GM12878 (cell line): ENCODE measurements at regions not wholly inside any gene's neighbourhood (a gene's known extent, or its start where the extent isn't known, plus 50 kb on each side); places are given as distances from the start of the nearest gene placed in this dataset.

Source experiments
- ATAC-seq: fragments of 200-7000 bp; cut with Tn5 transposase; 3 replicates; pipeline ENCODE4 v1.9.1; 2020; ENCODE audit warnings: mild to moderate bottlenecking, moderate library complexity
- BruUV-seq: library from RNA; stranded (reverse); fragments of 400-500 nt; replicated peaks from 2 replicates; lab custom pipeline; 2021; lab: Mats Ljungman, UMichigan
- CTCF ChIA-PET: fragments of 300-600 bp; sonication (Branson Sonifier 250); formaldehyde crosslinking; extraction: SDS; loops from one replicate; lab custom pipeline; 2021; ENCODE audit warnings: inconsistent platforms; lab: Yijun Ruan, JAX
- POLR2A ChIA-PET: fragments of 350-600 bp; formaldehyde crosslinking; extraction: SDS; loops from one replicate; lab custom pipeline; 2021; ENCODE audit warnings: inconsistent platforms; lab: Charles Lee
- RAD21 ChIA-PET: fragments of 300-600 bp; sonication (Branson Sonifier 250); formaldehyde crosslinking; loops from one replicate; lab custom pipeline; 2023; ENCODE audit warnings: antibody characterized with exemption; ENCODE audit not compliant: unreplicated experiment; lab: Charles Lee
- SMC1A ChIA-PET: fragments of 300-600 bp; sonication (Branson Sonifier 250); formaldehyde crosslinking; loops from one replicate; lab custom pipeline; 2023; ENCODE audit not compliant: unreplicated experiment, uncharacterized antibody; lab: Charles Lee
- DNase-seq: peaks from one replicate; pipeline ENCODE4 v3.0.0-alpha.2; 2011; ENCODE audit warnings: low read depth, low spot score
- FAIRE-seq: peaks from 3 replicates; lab custom pipeline; 2011; peaks lifted over from hg19 to GRCh38; lab: Jason Lieb, UNC
- H2AFZ ChIP-seq: 2 replicates; pipeline ENCODE4 v1.6.0; 2011; ENCODE audit warnings: low read depth, low read length, control low read depth; ENCODE audit not compliant: control insufficient read depth
- H3K27ac ChIP-seq: 2 replicates; pipeline ENCODE4 v1.5.1; 2011; ENCODE audit warnings: control low read depth; ENCODE audit not compliant: control insufficient read depth, insufficient read depth
- H3K27me3 ChIP-seq, 2 experiments: replicated peaks in 1 of 2; 2 replicates each; pipeline versions ENCODE4 v1.6.0 to v1.6.1; 2011; ENCODE audit warnings: low read length in 1 of 2; ENCODE audit not compliant: control insufficient read depth in 2 of 2, insufficient read depth in 2 of 2
- H3K36me3 ChIP-seq, 2 experiments: 2 replicates each; pipeline ENCODE4 v1.5.1; 2011; ENCODE audit warnings: low read length in 1 of 2; ENCODE audit not compliant: control insufficient read depth in 2 of 2, insufficient read depth in 2 of 2
- H3K4me1 ChIP-seq: 2 replicates; pipeline ENCODE4 v1.6.1; 2011; ENCODE audit warnings: mild to moderate bottlenecking, low read length, moderate library complexity, mixed read lengths; ENCODE audit not compliant: control insufficient read depth, insufficient read depth
- H3K4me2 ChIP-seq: 2 replicates; pipeline ENCODE4 v1.6.0; 2011; ENCODE audit warnings: control low read depth; ENCODE audit not compliant: control insufficient read depth, insufficient read depth
- H3K4me3 ChIP-seq: fragments of 200-600 bp; sonication (generic); 2 replicates; pipeline ENCODE4 v1.5.1; 2016
- H3K79me2 ChIP-seq: 2 replicates; pipeline ENCODE4 v1.6.0; 2011; ENCODE audit warnings: low read length; ENCODE audit not compliant: control insufficient read depth, insufficient read depth
- H3K9ac ChIP-seq: 2 replicates; pipeline ENCODE4 v1.8.0; 2011; ENCODE audit warnings: low read length, control low read depth, mixed read lengths; ENCODE audit not compliant: control insufficient read depth, insufficient read depth
- H3K9me3 ChIP-seq: replicated peaks from 3 replicates; pipeline ENCODE4 v1.5.1; 2011; ENCODE audit warnings: mild to moderate bottlenecking, low read length; ENCODE audit not compliant: control insufficient read depth, insufficient read depth
- H4K20me1 ChIP-seq: 2 replicates; pipeline ENCODE4 v1.6.0; 2011; ENCODE audit not compliant: control insufficient read depth, insufficient read depth
- CBX5 ChIP-seq: sonication (generic); IDR thresholded peaks from 2 replicates; pipeline ENCODE4 v1.6.1; 2016; ENCODE audit warnings: low read depth, moderate library complexity, mild to moderate bottlenecking, inconsistent platforms
- CEBPB ChIP-seq, 2 experiments: fragments of 150-350 bp in 1 of 2; IDR thresholded peaks; 2 replicates each; pipeline ENCODE4 v1.6.1; 2012 to 2014; ENCODE audit warnings: low read depth in 2 of 2, low read length in 2 of 2, borderline replicate concordance in 1 of 2, inconsistent platforms in 1 of 2
- EZH2 ChIP-seq: IDR thresholded peaks from 2 replicates; pipeline ENCODE4 v1.6.1; 2012; ENCODE audit warnings: low read depth, mild to moderate bottlenecking, control low read depth, inconsistent platforms, low read length, borderline replicate concordance; ENCODE audit not compliant: control insufficient read depth
- HDAC2 ChIP-seq: fragments of 200-600 bp; sonication (generic); IDR thresholded peaks from 2 replicates; pipeline ENCODE4 v1.6.1; 2017
- POU2F2 ChIP-seq: IDR thresholded peaks from 3 replicates; pipeline ENCODE4 v1.6.1; 2011; ENCODE audit warnings: low read depth, mild to moderate bottlenecking, low read length, borderline replicate concordance
- RUNX3 ChIP-seq: IDR thresholded peaks from 2 replicates; pipeline ENCODE4 v1.6.1; 2012; ENCODE audit warnings: low read length, inconsistent platforms
- SP1 ChIP-seq: IDR thresholded peaks from one replicate; pipeline ENCODE4 v1.6.1; 2011; ENCODE audit warnings: low read depth, low read length
- SRF ChIP-seq, 2 experiments: IDR thresholded peaks; 2 replicates each; pipeline ENCODE4 v1.6.1; 2011; ENCODE audit warnings: low read depth in 2 of 2, low read length in 2 of 2, mild to moderate bottlenecking in 1 of 2, moderate library complexity in 1 of 2
- TARDBP ChIP-seq: IDR thresholded peaks from 2 replicates; pipeline ENCODE4 v1.6.1; 2016; ENCODE audit warnings: borderline replicate concordance
- TBL1XR1 ChIP-seq: IDR thresholded peaks from 2 replicates; pipeline ENCODE4 v1.6.1; 2012; ENCODE audit warnings: low read depth, low read length, improper control_type of control experiment
- YY1 ChIP-seq: IDR thresholded peaks from 2 replicates; pipeline ENCODE4 v1.6.1; 2011; ENCODE audit warnings: low read depth, mild to moderate bottlenecking, low read length
- ZNF384 ChIP-seq: IDR thresholded peaks from 2 replicates; pipeline ENCODE4 v1.6.1; 2012; ENCODE audit warnings: low read depth, mild to moderate bottlenecking, low read length, improper control_type of control experiment, borderline replicate concordance
- WGBS: methylation state at CpG from one replicate; pipeline ENCODE4 v1.1.6; 2016; ENCODE audit warnings: low lambda C conversion rate; ENCODE audit not compliant: insufficient replicate concordance, insufficient coverage; ENCODE audit errors: missing lambda C conversion rate; 5-methylcytosine and 5-hydroxymethylcytosine counted together
- in situ Hi-C: fragments of 300-500 bp; cut with MboI; formaldehyde crosslinking; loops from 9 replicates; pipeline ENCODE4 v1.14.3; 2018; ENCODE audit warnings: mixed read lengths
- intact Hi-C: fragments of 100-400 bp; cut with micrococcal nuclease; formaldehyde crosslinking; loops from one replicate; pipeline ENCODE4 v1.14.2; 2022; ENCODE audit not compliant: unreplicated experiment
- TF ChIP-seq, protein P1 (sequence below): fragments of 450-650 bp; formaldehyde crosslinking; IDR thresholded peaks from 2 replicates; pipeline ENCODE4 v1.4.0; 2022; ENCODE audit warnings: mild to moderate bottlenecking, moderate library complexity
- TF ChIP-seq, protein P2 (sequence below): IDR thresholded peaks from 2 replicates; pipeline ENCODE4 v1.6.1; 2012; ENCODE audit warnings: low read depth, low read length, improper control_type of control experiment
- TF ChIP-seq, protein P3 (sequence below): IDR thresholded peaks from 2 replicates; pipeline ENCODE4 v1.6.1; 2012; ENCODE audit warnings: mild to moderate bottlenecking, low read depth, low read length
- TF ChIP-seq, protein P4 (sequence below): fragments of 450-650 bp; IDR thresholded peaks from 2 replicates; pipeline ENCODE4 v1.6.1; 2016; ENCODE audit warnings: mild to moderate bottlenecking
- TF ChIP-seq, protein P5 (sequence below): fragments of 450-650 bp; IDR thresholded peaks from 2 replicates; pipeline ENCODE4 v1.6.1; 2017; ENCODE audit warnings: low read depth, mild to moderate bottlenecking, moderate library complexity

DNA sequence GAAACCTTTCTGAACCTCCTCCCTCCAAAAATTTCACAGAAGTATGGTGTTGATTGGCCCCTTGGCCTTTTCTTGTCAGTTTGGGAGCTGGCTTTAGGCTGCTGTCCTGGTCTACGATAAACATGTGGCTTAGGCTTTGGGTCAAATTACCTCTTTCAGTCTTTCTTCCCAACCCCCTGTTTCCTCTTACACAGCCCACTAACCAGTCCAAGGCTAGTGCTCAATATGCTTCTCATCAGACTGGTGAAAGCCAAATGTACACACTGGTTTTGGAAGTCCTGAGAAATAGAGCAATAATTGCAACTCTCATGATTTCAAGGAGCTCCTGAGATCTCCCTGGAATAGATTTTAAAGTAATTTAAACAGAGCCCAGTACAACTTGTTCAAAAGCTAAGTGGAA, 933.7 kb upstream of the GJE1 start:
- Histone ChIP-seq H3K27ac (no peak overlapping the region), H3K4me3 (no peak overlapping the region), H3K9ac (no peak overlapping the region), H3K79me2 (no peaks in the 10 kb centered on the region), H3K9me3 (no peaks in the 10 kb centered on the region), H4K20me1 (no peaks in the 10 kb centered on the region), H3K4me2 (no peak overlapping the region), H2AFZ (no peak overlapping the region), H3K4me1 (no peaks in the 10 kb centered on the region), H3K36me3 (no peaks in the 10 kb centered on the region), H3K27me3 (no peaks in the 10 kb centered on the region)
- BruUV-seq: no TSS peak
- in situ Hi-C loops: no loop called here
- intact Hi-C loops: no loop called here
- ChIA-PET POLR2A (no interaction called here), RAD21 (no interaction called here), CTCF (no interaction called here), SMC1A (no interaction called here)
- 11% methylated on average over 1 of the region's 1 CpG for WGBS
- no peak for DNase-seq
- no peak for FAIRE-seq
- ATAC-seq: no peak
- TF ChIP-seq, protein P1, sequence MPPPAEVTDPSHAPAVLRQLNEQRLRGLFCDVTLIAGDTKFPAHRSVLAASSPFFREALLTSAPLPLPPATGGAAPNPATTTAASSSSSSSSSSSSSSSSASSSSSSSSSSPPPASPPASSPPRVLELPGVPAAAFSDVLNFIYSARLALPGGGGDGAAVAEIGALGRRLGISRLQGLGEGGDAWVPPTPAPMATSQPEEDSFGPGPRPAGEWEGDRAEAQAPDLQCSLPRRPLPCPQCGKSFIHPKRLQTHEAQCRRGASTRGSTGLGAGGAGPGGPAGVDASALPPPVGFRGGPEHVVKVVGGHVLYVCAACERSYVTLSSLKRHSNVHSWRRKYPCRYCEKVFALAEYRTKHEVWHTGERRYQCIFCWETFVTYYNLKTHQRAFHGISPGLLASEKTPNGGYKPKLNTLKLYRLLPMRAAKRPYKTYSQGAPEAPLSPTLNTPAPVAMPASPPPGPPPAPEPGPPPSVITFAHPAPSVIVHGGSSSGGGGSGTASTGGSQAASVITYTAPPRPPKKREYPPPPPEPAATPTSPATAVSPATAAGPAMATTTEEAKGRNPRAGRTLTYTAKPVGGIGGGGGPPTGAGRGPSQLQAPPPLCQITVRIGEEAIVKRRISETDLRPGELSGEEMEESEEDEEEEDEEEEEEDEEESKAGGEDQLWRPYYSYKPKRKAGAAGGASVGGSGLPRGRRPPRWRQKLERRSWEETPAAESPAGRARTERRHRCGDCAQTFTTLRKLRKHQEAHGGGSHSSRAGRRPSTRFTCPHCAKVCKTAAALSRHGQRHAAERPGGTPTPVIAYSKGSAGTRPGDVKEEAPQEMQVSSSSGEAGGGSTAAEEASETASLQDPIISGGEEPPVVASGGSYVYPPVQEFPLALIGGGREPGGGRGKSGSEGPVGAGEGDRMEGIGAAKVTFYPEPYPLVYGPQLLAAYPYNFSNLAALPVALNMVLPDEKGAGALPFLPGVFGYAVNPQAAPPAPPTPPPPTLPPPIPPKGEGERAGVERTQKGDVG (CRISPR knock-in tag): no peak
- TF ChIP-seq YY1 (no peak), RUNX3 (no peak), SRF (IDR thresholded peaks at IDR 0.05; ENCODE audit: low read depth in 2 of 2, low read length in 2 of 2) (no peak), POU2F2 (no peak), TBL1XR1 (no peak), CBX5 (no peak), EZH2 (no peak), SP1 (no peak), ZNF384 (no peak), HDAC2 (no peak), TARDBP (no peak), CEBPB (IDR thresholded peaks at IDR 0.05; ENCODE audit: borderline replicate concordance in 1 of 2, low read depth in 2 of 2, low read length in 2 of 2) (no peak)
- TF ChIP-seq, protein P2, sequence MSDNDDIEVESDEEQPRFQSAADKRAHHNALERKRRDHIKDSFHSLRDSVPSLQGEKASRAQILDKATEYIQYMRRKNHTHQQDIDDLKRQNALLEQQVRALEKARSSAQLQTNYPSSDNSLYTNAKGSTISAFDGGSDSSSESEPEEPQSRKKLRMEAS: no peak
- TF ChIP-seq, protein P3, sequence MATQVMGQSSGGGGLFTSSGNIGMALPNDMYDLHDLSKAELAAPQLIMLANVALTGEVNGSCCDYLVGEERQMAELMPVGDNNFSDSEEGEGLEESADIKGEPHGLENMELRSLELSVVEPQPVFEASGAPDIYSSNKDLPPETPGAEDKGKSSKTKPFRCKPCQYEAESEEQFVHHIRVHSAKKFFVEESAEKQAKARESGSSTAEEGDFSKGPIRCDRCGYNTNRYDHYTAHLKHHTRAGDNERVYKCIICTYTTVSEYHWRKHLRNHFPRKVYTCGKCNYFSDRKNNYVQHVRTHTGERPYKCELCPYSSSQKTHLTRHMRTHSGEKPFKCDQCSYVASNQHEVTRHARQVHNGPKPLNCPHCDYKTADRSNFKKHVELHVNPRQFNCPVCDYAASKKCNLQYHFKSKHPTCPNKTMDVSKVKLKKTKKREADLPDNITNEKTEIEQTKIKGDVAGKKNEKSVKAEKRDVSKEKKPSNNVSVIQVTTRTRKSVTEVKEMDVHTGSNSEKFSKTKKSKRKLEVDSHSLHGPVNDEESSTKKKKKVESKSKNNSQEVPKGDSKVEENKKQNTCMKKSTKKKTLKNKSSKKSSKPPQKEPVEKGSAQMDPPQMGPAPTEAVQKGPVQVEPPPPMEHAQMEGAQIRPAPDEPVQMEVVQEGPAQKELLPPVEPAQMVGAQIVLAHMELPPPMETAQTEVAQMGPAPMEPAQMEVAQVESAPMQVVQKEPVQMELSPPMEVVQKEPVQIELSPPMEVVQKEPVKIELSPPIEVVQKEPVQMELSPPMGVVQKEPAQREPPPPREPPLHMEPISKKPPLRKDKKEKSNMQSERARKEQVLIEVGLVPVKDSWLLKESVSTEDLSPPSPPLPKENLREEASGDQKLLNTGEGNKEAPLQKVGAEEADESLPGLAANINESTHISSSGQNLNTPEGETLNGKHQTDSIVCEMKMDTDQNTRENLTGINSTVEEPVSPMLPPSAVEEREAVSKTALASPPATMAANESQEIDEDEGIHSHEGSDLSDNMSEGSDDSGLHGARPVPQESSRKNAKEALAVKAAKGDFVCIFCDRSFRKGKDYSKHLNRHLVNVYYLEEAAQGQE: no peak
- TF ChIP-seq, protein P4, sequence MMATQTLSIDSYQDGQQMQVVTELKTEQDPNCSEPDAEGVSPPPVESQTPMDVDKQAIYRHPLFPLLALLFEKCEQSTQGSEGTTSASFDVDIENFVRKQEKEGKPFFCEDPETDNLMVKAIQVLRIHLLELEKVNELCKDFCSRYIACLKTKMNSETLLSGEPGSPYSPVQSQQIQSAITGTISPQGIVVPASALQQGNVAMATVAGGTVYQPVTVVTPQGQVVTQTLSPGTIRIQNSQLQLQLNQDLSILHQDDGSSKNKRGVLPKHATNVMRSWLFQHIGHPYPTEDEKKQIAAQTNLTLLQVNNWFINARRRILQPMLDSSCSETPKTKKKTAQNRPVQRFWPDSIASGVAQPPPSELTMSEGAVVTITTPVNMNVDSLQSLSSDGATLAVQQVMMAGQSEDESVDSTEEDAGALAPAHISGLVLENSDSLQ: no peak
- TF ChIP-seq, protein P5, sequence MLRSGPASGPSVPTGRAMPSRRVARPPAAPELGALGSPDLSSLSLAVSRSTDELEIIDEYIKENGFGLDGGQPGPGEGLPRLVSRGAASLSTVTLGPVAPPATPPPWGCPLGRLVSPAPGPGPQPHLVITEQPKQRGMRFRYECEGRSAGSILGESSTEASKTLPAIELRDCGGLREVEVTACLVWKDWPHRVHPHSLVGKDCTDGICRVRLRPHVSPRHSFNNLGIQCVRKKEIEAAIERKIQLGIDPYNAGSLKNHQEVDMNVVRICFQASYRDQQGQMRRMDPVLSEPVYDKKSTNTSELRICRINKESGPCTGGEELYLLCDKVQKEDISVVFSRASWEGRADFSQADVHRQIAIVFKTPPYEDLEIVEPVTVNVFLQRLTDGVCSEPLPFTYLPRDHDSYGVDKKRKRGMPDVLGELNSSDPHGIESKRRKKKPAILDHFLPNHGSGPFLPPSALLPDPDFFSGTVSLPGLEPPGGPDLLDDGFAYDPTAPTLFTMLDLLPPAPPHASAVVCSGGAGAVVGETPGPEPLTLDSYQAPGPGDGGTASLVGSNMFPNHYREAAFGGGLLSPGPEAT: no peak
